ENCODE measurements at regions not wholly inside any gene's neighbourhood (a gene's known extent, or its start where the extent isn't known, plus 50 kb on each side); places are given as distances from the start of the nearest gene placed in this dataset.

GRCh38 chr11:44457862-44458261, 107.6 kb upstream of the CD82 start:
- no peak for TF ChIP-seq CTCF (IDR thresholded peaks at IDR 0.05)
- no peak for TF ChIP-seq POLR2A (IDR thresholded peaks at IDR 0.05)
- TF ChIP-seq POLR2AphosphoS5 (IDR thresholded peaks at IDR 0.05), result no peak
- TF ChIP-seq EP300 (IDR thresholded peaks at IDR 0.05), result no peak

Measured in suprapubic skin (tissue), 4 donors.